Putamen (tissue), 1 donor: ENCODE measurements at regions not wholly inside any gene's neighbourhood (a gene's known extent, or its start where the extent isn't known, plus 50 kb on each side); places are given as distances from the start of the nearest gene placed in this dataset.

Experiments used
- DNase-seq: peaks from one replicate; pipeline ENCODE4 v3.0.0-alpha.2; 2016; ENCODE audit warnings: low spot score

GRCh38 chr1:118340928-118341910 is 156.2 kb upstream of the SPAG17 start:
- DNase-seq = no peak

- no peak for DNase-seq
These were observed 154.5 kb upstream of the SPAG17 start for GRCh38 chr1:118339400-118340124.

GRCh38 chr1:118338936-118339335 is 153.9 kb upstream of the SPAG17 start:
- no peak for DNase-seq

GRCh38 chr1:118337346-118337745 is 152.3 kb upstream of the SPAG17 start:
- DNase-seq = no peak

- DNase-seq = no peak
These were observed 150.3 kb upstream of the SPAG17 start for GRCh38 chr1:118335331-118335732.

- DNase-seq = no peak
These were observed 149.5 kb upstream of the SPAG17 start for GRCh38 chr1:118334506-118334905.

GRCh38 chr1:118333601-118334210 is 148.7 kb upstream of the SPAG17 start:
- no peak for DNase-seq

- DNase-seq = no peak
These were observed 142.1 kb upstream of the SPAG17 start for GRCh38 chr1:118326960-118327629.

GRCh38 chr1:118325550-118326225 is 140.7 kb upstream of the SPAG17 start:
- no peak for DNase-seq

- DNase-seq = no peak
These were observed 138.2 kb upstream of the SPAG17 start for GRCh38 chr1:118323246-118323645.

- no peak for DNase-seq
These were observed 137.3 kb upstream of the SPAG17 start for GRCh38 chr1:118322331-118322730.

GRCh38 chr1:118321840-118322239 is 136.8 kb upstream of the SPAG17 start:
- DNase-seq = no peak

- DNase-seq = no peak
These were observed 133.0 kb upstream of the SPAG17 start for GRCh38 chr1:118317842-118318614.

GRCh38 chr1:118306851-118307250 is 121.8 kb upstream of the SPAG17 start:
- DNase-seq = no peak

- DNase-seq = no peak
These were observed 119.8 kb upstream of the SPAG17 start for GRCh38 chr1:118304722-118305359.

- DNase-seq = no peak
These were observed 118.5 kb upstream of the SPAG17 start for GRCh38 chr1:118303534-118303933.

- DNase-seq = no peak
These were observed 118.0 kb upstream of the SPAG17 start for GRCh38 chr1:118303064-118303463.

GRCh38 chr1:118302145-118302544 is 117.1 kb upstream of the SPAG17 start:
- no peak for DNase-seq

GRCh38 chr1:118300808-118301207 is 115.8 kb upstream of the SPAG17 start:
- DNase-seq = no peak

GRCh38 chr1:118298397-118298796 is 113.4 kb upstream of the SPAG17 start:
- no peak for DNase-seq
